T47D (cell line): ENCODE measurements at regions not wholly inside any gene's neighbourhood (a gene's known extent, or its start where the extent isn't known, plus 50 kb on each side); places are given as distances from the start of the nearest gene placed in this dataset.

ENCODE experiments used
- DNase-seq, 2 experiments: peaks; one replicate each; pipeline versions ENCODE4 v3.0.0 to v3.0.0-alpha.2; 2011 to 2012; ENCODE audit warnings: low read depth in 1 of 2, low spot score in 1 of 2
- JUND ChIP-seq: IDR thresholded peaks from 2 replicates; pipeline ENCODE4 v1.6.1; 2012; ENCODE audit warnings: low read depth
- in situ Hi-C: cut with HindIII; loops from 2 replicates; pipeline ENCODE4 v1.10.0; 2016; ENCODE audit warnings: low sequenced_read_pairs, low pct_unique_long_range_greater_than_20kb

DNA sequence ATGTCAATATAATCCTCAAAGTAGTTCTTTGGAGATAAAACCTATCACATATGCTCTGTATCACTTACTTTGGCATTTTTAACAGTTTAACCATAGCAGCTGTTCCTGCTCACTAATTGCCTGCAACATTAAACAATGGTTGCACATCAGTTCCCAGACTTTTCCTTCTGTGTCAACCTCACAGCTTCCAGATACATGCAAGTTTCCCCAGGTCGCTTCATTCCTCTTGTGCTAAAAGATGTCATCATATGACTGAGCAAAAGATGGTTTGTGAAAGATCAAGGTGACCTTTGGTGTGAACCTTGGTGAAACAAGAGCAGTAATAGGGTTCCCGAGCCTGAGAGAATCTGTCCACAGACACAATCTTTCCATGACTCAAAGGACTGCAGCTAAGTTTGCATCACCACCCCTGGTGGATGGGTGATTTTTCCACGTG lies 500.4 kb upstream of the PAPPA start:
- no peak for TF ChIP-seq JUND
- no peak for DNase-seq
- in situ Hi-C loops: no loop called here

DNA sequence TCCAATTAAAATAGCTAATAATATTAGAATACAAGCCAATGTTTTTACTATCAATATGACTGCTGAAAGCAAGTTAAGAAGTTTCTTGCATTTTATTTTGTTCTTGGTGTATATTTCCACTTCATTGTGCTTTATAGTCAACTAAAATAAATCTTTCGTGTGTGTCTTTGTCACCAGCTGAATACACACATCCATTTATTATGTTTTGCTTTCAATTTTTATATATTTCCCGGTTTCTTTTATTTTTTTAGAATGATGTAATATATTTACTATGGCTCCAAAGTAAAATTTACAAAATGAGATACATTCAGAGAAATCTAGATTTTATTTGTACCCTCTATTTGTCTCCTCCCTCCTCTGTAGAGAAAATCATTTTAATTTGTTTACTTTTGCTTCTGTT lies 495.9 kb upstream of the PAPPA start:
- in situ Hi-C loops: no loop called here
- TF ChIP-seq JUND: no peak
- no peak for DNase-seq

DNA sequence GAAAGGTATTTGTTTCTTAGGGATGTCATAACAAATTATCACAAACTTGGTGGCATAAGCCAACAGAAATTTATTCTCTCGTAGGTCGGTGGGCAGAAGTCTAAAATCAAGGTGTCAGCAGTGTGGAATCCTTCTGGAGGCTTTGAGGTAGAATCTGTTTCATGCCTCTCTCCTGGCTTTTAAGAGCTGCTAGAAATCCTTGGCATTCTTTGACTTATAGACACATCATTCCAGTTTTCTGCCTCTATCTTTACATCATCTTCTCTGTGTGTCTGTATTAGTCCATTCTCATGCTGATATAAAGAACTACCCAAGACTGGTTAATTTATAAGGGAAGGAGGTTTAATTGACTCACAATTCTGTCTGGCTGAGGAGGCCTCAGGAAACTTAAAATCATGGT lies 488.1 kb upstream of the PAPPA start:
- in situ Hi-C loops: no loop called here

DNA sequence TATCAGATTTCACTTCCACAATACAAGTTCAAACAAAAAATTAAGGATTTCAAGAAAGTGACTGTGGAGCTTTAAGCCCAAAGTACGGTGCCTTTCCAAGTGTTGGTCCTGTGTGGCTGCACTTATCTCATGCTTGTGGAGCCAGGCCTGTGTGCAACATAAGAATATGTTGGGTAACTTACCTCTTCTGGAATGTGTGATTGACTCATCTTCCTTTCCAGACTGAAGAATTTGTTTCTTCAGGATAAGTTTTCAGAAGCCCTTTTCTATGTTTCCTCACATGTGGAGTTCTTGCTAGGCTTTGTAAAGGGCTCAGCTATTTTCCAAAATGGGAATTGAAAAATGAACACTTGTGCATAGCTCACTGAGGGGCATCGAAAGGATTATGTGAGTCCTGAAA lies 485.1 kb upstream of the PAPPA start:
- in situ Hi-C loops: no loop called here
- no peak for TF ChIP-seq JUND
- DNase-seq: no peak

More for the DNA sequence above, 488.1 kb upstream of the PAPPA start:
- TF ChIP-seq JUND: no peak
- DNase-seq: no peak

DNA sequence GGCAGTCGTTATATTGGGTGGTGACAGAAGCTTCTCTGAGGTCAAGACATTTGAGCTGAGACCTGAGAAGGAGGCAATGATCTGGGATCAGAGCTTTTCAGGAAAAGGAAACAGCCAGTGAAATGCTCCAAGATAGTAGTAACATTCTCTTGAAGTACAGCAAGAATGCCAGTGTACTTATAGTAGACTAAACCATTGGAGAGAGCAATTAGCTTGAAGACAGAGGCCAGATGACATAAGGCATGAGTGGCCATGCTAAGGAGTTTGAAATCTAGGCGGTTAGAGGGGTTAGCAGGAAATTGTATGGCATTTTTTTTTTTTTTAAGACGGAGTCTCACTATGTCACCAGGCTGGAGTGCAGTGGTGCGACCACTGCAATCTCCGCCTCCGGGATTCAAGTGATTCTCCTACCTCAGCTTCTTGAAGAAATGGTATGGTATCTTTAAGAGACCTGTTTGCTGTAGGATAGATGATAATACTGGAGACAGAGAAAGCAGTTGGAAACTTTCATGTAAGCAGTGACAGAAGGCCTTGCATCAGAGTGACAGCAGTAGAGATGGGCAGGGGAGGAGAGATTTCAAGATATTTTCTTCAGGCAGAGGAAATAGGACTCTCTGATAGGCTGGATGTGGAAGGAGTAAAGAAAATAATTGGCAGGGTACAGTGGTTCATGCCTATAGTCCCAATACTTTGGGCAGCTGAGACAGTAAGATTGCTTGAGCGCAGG lies 482.2 kb upstream of the PAPPA start:
- no peak for TF ChIP-seq JUND
- no peak for DNase-seq
- in situ Hi-C loops: no loop called here

DNA sequence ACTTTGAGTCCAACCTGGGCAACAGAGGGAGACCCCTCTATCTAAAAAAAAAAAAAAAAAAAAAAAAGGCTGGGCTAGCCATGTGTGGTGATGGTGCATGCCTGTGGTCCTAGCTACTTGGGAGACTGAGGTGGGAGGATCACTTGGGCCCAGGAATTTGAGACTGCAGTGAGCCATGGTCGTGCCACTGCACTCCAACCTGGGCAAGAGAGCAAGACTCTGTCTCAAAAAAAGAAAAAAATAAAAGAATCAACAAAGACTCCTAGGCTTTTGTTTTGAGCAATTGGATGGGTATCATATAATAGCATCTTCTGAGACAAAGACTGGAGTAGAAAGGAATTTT lies 481.7 kb upstream of the PAPPA start:
- in situ Hi-C loops: no loop called here
- DNase-seq: no peak
- TF ChIP-seq JUND: no peak

DNA sequence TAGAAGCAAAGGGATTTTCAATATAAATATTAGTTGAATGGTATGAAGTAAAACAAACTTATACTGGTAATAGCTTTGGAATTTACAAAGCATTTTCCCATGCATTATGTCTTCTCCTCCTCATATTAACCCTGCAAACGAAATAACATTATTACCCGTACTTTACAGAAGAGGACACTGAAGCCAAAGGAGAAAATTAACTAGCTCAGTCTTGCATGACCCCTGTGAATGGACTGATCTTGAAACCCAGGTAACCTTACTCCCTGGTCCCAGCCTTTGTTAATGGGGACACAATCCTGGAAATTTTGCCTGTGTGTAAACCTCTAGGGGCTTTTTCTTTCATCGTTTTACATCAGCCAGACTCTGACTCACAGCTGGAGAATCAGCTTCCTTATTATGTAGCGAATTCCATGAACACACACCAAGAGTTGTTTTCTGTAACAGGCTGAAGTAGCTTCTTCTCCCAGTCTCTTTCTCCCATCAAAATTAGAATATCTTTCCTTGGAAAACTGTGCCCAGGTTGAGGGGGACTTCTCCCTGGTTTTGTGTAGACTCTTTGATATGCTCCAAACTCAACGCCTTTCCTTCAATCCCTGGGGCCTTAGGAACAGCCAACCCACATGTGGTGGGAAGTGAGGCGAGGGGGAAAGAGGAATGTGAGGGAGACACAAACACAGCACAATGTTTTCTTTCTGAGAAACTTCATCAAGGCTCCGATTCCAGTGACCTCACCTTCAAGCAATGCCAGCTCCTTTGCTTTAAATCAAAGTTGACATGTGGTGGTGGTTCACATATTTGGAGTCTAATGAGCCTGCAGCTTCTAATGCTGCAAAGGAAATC lies 480.9 kb upstream of the PAPPA start:
- DNase-seq: no peak
- in situ Hi-C loops: no loop called here
- no peak for TF ChIP-seq JUND

DNA sequence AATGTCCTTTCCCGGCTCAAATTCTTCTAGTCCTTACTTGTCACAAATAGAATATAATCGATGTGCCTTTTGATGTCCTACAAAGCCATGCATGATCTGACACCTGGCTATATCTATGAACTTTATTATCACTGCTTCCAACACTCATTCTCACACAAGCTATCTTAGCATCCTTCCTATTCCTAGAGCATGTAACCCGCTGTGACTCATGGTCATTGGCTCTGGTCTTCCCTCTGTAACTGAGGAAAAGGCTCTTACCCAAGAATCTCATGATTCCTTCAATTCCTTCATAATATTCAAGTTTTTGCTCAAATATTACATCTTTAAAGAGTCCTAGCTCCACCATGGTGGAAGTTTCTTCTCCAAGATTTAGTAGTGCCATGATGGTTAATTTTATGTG lies 480.0 kb upstream of the PAPPA start:
- no peak for DNase-seq
- no peak for TF ChIP-seq JUND
- in situ Hi-C loops: no loop called here

DNA sequence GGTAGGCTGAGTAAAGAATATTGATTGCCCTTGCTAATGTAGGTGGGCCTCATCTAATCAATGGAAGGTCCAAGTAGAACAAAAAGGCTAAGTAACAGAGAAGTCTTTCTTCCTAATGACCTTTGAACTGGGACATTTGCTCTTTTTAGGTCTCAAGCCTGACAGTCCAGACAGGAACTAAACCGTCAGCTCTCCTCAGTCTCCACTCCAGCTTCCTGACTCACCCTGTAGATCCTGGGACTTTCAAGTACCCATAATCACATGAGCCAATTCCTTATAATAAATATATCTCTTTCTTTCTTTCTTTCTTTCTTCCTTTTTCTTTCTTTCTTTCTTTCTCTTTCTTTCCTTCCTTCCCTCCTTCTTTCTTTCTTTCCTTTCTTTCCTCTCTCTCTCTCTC lies 479.5 kb upstream of the PAPPA start:
- in situ Hi-C loops: no loop called here
- TF ChIP-seq JUND: no peak
- DNase-seq: no peak

DNA sequence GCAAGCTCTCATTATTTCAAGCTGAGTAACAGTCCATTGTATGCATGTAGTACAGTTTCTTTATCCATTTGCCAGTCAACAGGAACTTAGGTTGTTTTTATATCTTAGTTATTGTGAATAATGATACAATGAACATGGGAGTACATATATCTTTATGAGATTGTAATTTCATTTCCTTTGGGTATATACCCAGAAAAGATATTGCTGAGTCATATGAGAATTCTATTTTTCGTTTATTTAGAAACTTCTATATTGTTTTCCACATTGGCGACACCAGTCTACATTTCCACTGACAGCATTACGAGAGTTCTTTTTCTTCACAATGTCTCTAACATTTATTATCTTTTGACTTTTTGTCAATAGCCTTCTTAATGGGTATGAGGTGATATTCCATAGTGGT lies 477.8 kb upstream of the PAPPA start:
- DNase-seq: no peak
- no peak for TF ChIP-seq JUND
- in situ Hi-C loops: no loop called here

DNA sequence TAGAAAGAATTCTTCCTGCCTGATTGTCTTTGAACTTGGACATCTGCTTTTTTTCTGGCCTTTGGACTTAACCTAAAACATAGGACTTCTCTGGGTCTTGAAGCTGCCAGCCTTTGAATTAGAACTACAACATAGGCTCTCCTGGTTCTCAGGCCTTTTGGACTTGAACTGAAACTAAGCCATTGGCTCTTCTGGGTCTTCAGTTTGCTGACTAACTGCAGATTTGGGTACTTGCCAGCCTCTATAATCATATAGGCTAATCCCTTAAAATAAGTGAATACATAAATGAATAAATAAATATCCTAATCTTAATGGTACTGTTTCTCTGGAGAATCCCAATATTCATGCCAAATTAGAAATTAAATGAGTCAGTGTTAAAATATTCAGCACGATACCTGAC lies 473.4 kb upstream of the PAPPA start:
- no peak for DNase-seq
- no peak for TF ChIP-seq JUND
- in situ Hi-C loops: no loop called here

DNA sequence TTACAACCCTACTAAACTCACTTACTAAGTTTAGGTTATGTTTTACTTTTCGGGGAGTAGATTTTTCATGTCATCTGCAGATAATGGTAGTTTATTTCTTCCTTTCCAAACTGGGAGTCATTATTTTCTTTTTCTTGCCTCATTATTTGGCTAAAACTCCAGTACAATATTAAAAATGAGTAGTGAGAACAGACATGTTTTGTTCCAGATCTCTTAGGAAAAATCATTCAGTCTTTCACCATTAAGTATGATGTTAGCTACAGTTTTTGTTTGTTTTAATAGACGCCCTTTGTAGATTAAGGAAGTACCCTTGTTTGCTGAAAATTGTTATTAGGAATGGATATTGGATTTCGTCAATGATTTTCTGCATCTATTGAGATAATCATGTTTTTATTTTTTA lies 472.0 kb upstream of the PAPPA start:
- TF ChIP-seq JUND: no peak
- no peak for DNase-seq
- in situ Hi-C loops: no loop called here

DNA sequence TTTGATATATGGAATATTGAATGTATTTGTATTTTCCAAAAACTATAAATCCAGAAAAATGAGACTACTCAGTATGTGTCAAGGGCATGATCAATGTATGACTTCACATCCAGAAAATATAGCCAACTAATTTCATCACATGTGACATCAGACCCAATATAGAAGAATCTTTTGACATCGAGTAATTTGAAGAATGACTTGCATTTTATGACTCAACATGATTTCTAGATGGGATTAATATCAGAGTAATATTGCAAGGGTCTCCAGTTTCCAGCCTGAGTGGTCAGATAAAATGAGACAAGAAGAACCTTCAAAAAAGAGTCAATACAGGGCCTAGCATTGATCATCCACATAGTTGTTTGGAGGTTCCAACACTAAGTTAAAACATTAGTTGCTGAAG lies 467.5 kb upstream of the PAPPA start:
- no peak for DNase-seq
- in situ Hi-C loops: no loop called here
- TF ChIP-seq JUND: no peak

DNA sequence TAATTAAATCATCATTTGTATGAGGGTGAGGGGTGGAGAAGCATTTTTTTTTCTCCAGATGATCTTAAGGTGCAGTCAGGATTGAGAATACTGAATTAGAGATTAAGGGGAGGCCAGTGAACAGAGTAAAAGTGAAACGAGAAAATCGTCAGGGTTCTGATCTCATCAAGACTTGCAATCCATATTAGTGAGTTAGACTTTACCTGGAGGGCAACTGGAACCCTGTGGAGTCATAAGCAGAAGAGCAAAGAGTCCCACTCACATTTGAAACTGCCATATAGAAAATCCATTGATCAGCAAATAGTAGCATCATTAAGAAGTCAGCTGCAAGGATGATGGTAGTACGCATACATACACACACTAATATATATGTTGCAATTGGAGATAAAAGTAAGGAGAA lies 466.2 kb upstream of the PAPPA start:
- no peak for DNase-seq
- in situ Hi-C loops: no loop called here
- no peak for TF ChIP-seq JUND
